ENCODE measurements at regions not wholly inside any gene's neighbourhood (a gene's known extent, or its start where the extent isn't known, plus 50 kb on each side); places are given as distances from the start of the nearest gene placed in this dataset.

DNA sequence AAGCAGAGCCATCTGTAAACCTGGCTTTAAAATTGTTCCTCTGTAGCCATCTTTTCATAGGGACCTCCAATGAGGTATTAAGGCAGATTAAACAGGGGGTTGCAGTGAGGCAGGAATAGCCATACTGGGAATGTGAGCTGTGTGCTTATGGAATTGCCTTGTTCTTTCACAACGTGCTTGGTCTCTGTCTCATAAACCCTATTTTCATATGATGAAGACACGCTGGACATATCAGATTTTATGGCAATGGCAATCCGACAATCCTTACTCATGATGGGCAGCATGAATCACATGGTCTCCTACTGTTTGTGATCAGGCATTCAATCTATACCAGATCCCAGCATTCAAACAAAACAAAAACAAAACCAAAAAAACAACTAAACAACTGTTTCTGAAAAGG lies 418.9 kb upstream of the NRP1 start:
- Histone ChIP-seq H3K27me3 (no peaks in the 10 kb centered on the region), H3K36me3 (no peaks in the 10 kb centered on the region), H3K9me3 (no peaks in the 10 kb centered on the region), H3K4me3 (no peak overlapping the region), H3K4me1 (peaks cover 0 to 7% (median 0%) of the 10 kb centered on the region in 4 donors), H3K27ac (no peak overlapping the region)
- WGBS (ENCODE audit: insufficient coverage, low coverage, low lambda C conversion rate, missing lambda C conversion rate) = 92% methylated on average over 3 of the region's 3 CpGs
- TF ChIP-seq POLR2A (IDR thresholded peaks at IDR 0.05) = no peak
- TF ChIP-seq, protein P1, sequence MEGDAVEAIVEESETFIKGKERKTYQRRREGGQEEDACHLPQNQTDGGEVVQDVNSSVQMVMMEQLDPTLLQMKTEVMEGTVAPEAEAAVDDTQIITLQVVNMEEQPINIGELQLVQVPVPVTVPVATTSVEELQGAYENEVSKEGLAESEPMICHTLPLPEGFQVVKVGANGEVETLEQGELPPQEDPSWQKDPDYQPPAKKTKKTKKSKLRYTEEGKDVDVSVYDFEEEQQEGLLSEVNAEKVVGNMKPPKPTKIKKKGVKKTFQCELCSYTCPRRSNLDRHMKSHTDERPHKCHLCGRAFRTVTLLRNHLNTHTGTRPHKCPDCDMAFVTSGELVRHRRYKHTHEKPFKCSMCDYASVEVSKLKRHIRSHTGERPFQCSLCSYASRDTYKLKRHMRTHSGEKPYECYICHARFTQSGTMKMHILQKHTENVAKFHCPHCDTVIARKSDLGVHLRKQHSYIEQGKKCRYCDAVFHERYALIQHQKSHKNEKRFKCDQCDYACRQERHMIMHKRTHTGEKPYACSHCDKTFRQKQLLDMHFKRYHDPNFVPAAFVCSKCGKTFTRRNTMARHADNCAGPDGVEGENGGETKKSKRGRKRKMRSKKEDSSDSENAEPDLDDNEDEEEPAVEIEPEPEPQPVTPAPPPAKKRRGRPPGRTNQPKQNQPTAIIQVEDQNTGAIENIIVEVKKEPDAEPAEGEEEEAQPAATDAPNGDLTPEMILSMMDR (IDR thresholded peaks at IDR 0.05) = no peak
- intact Hi-C loops (cut with DNase I) = no loop called here
- DNase-seq = no peak
- ATAC-seq = no peak

DNA sequence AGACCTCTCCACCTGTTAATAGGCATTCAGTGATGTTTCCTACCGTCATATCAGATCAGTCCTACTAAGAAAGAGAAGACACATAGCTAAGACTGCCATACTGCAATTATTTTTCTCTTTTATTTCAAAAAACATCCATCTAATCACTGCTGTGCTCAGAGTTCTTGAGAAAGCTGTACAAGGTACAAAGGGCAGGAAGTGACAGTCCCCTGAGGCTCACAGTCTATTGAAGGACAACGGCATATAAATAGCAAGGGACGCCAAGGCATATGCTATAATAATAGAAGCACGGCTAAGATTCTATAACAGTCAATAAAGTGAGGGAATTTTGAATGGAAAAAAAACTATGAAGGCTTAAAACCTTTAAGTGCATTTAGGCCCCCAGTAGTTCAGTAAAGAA lies 415.3 kb upstream of the NRP1 start:
- intact Hi-C loops (cut with DNase I) = no loop called here
- 66% methylated on average over 4 of the region's 4 CpGs for WGBS (ENCODE audit: insufficient coverage, low coverage, low lambda C conversion rate, missing lambda C conversion rate)
- peaks cover 0 to 7% (median 0%) of the 10 kb centered on the region in 4 donors for H3K4me1 ChIP-seq
- TF ChIP-seq POLR2A (IDR thresholded peaks at IDR 0.05) = no peak
- TF ChIP-seq, protein P1 (IDR thresholded peaks at IDR 0.05) = no peak
- no peaks in the 10 kb centered on the region for H3K9me3 ChIP-seq
- no peak overlapping the region for H3K27ac ChIP-seq
- H3K4me3 ChIP-seq = no peak overlapping the region
- no peak for DNase-seq
- H3K36me3 ChIP-seq = no peaks in the 10 kb centered on the region
- H3K27me3 ChIP-seq = no peaks in the 10 kb centered on the region
- ATAC-seq = peak in 1 of 4 donors; percentile 38

DNA sequence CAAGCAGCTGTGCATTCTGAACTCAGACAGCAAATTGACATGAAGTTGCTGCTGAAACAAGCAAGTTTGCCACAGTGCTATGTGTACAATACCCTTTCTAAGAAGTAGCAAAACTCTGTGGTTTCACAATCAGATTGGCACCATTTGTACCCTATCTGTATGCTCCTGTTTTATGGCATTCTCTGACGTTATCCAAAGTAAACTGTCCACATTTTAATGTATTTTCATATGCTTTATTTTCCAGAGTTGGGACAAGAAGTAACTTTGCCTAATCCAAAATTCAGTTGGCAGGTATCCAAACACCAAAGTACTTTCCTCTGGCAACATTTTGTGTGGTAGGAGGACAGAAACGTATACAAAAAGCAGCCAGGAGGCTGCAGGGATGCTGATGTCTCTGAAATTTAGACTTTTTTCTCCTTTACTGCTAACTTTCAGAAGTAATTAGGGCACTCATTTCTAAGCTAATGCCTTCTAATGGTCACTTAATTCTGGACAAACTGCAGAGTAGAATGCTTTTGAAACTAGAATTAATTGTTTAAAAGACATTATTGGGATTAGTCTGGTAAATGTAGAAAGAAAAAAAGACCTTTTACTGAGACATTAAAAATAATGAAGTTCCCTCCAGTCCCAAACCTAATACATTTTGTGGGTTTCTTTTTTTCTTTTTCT lies 414.7 kb upstream of the NRP1 start:
- peaks cover 0 to 7% (median 0%) of the 10 kb centered on the region in 4 donors for H3K4me1 ChIP-seq
- peak in 2 of 4 donors; percentile 37 to 46 for ATAC-seq
- H3K27ac ChIP-seq = no peak overlapping the region
- no peaks in the 10 kb centered on the region for H3K36me3 ChIP-seq
- intact Hi-C loops (cut with DNase I) = no loop called here
- no peaks in the 10 kb centered on the region for H3K9me3 ChIP-seq
- DNase-seq = no peak
- 13% methylated on average over 2 of the region's 2 CpGs for WGBS (ENCODE audit: insufficient coverage, low coverage, low lambda C conversion rate, missing lambda C conversion rate)
- TF ChIP-seq POLR2A (IDR thresholded peaks at IDR 0.05) = no peak
- TF ChIP-seq, protein P1 (IDR thresholded peaks at IDR 0.05) = no peak
- no peak overlapping the region for H3K4me3 ChIP-seq
- no peaks in the 10 kb centered on the region for H3K27me3 ChIP-seq

DNA sequence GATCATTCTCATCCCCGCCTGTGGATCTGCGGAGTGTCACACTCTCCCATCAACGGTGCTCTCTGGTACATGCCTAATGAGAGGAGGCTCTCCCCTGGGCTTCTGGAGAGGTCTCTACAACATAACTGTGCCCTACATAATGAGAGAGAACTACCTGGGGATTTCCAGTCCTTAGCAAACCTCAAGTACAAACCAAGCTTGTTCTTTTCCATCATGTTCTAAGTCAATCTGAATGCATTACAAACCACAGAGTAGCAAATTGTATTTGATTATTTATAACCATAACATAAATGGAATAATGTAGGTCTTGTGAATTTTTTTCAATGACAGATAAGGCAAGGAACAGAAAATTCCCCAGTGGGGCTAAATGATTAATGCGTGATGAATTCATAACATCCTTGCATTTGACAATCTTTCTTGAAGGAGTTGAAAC lies 412.4 kb upstream of the NRP1 start:
- H3K27me3 ChIP-seq = no peaks in the 10 kb centered on the region
- ATAC-seq = no peak
- peaks cover 0 to 7% (median 0%) of the 10 kb centered on the region in 4 donors for H3K4me1 ChIP-seq
- no peak overlapping the region for H3K4me3 ChIP-seq
- TF ChIP-seq POLR2A (IDR thresholded peaks at IDR 0.05) = no peak
- TF ChIP-seq, protein P1 (IDR thresholded peaks at IDR 0.05) = no peak
- H3K9me3 ChIP-seq = no peaks in the 10 kb centered on the region
- 93% methylated on average over 4 of the region's 4 CpGs for WGBS (ENCODE audit: insufficient coverage, low coverage, low lambda C conversion rate, missing lambda C conversion rate)
- intact Hi-C loops (cut with DNase I) = no loop called here
- no peaks in the 10 kb centered on the region for H3K36me3 ChIP-seq
- no peak overlapping the region for H3K27ac ChIP-seq
- no peak for DNase-seq

Data from right lobe of liver (tissue), 6 donors.